ENCODE measurements at regions not wholly inside any gene's neighbourhood (a gene's known extent, or its start where the extent isn't known, plus 50 kb on each side); places are given as distances from the start of the nearest gene placed in this dataset.

- 91 to 93% methylated on average over 2 of the region's 2 CpGs for WGBS, 2 donors
- no peak for TF ChIP-seq POLR2A (IDR thresholded peaks at IDR 0.05)
- TF ChIP-seq CTCF (IDR thresholded peaks at IDR 0.05) = no peak
- no peak for DNase-seq
- Histone ChIP-seq H3K27ac (no peak overlapping the region), H3K4me1 (no peaks in the 10 kb centered on the region), H3K4me3 (no peak overlapping the region), H3K9me3 (no peaks in the 10 kb centered on the region), H3K27me3 (no peaks in the 10 kb centered on the region), H3K36me3 (ENCODE audit: low read depth, missing control alignments) (no peaks in the 10 kb centered on the region)
- intact Hi-C loops (cut with DNase I; ENCODE audit: low total_unique reads) = no loop called here
Observed at GRCh38 chr12:46946137-46946536, 120.3 kb upstream of the SLC38A4 start.

- H3K4me3 ChIP-seq = no peak overlapping the region
- no peaks in the 10 kb centered on the region for H3K27me3 ChIP-seq
- WGBS, 2 donors = 68 to 77% methylated on average over 1 of the region's 1 CpG
- no peak for DNase-seq
- no peaks in the 10 kb centered on the region for H3K4me1 ChIP-seq
- no peak overlapping the region for H3K27ac ChIP-seq
- H3K36me3 ChIP-seq (ENCODE audit: low read depth, missing control alignments) = no peaks in the 10 kb centered on the region
- TF ChIP-seq POLR2A (IDR thresholded peaks at IDR 0.05) (no peak), CTCF (IDR thresholded peaks at IDR 0.05) (no peak)
- no peaks in the 10 kb centered on the region for H3K9me3 ChIP-seq
- intact Hi-C loops (cut with DNase I; ENCODE audit: low total_unique reads) = no loop called here
Observed at GRCh38 chr12:46948936-46949545, 123.2 kb upstream of the SLC38A4 start.

GRCh38 chr12:46950094-46950493, 124.3 kb upstream of the SLC38A4 start:
- intact Hi-C loops (cut with DNase I; ENCODE audit: low total_unique reads) = no loop called here
- H3K4me3 ChIP-seq = no peak overlapping the region
- no peaks in the 10 kb centered on the region for H3K27me3 ChIP-seq
- no peaks in the 10 kb centered on the region for H3K9me3 ChIP-seq
- no peaks in the 10 kb centered on the region for H3K4me1 ChIP-seq
- no peaks in the 10 kb centered on the region for H3K36me3 ChIP-seq (ENCODE audit: low read depth, missing control alignments)
- no peak overlapping the region for H3K27ac ChIP-seq
- 79 to 87% methylated on average over 3 of the region's 3 CpGs for WGBS, 2 donors
- no peak for DNase-seq
- TF ChIP-seq CTCF (IDR thresholded peaks at IDR 0.05) (no peak), POLR2A (IDR thresholded peaks at IDR 0.05) (no peak)

- Histone ChIP-seq H3K27ac (no peak overlapping the region), H3K36me3 (ENCODE audit: low read depth, missing control alignments) (no peaks in the 10 kb centered on the region), H3K27me3 (no peaks in the 10 kb centered on the region), H3K4me3 (no peak overlapping the region), H3K4me1 (no peaks in the 10 kb centered on the region), H3K9me3 (no peaks in the 10 kb centered on the region)
- TF ChIP-seq POLR2A (IDR thresholded peaks at IDR 0.05) (no peak), CTCF (IDR thresholded peaks at IDR 0.05) (no peak)
- intact Hi-C loops (cut with DNase I; ENCODE audit: low total_unique reads) = no loop called here
- 50 to 67% methylated on average over 1 of the region's 1 CpG for WGBS, 2 donors
- DNase-seq = no peak
Observed at GRCh38 chr12:46952880-46953483, 126.4 kb upstream of the PCED1B start.

Measured in testis (tissue), 2 donors.